ENCODE measurements at regions not wholly inside any gene's neighbourhood (a gene's known extent, or its start where the extent isn't known, plus 50 kb on each side); places are given as distances from the start of the nearest gene placed in this dataset.

DNA sequence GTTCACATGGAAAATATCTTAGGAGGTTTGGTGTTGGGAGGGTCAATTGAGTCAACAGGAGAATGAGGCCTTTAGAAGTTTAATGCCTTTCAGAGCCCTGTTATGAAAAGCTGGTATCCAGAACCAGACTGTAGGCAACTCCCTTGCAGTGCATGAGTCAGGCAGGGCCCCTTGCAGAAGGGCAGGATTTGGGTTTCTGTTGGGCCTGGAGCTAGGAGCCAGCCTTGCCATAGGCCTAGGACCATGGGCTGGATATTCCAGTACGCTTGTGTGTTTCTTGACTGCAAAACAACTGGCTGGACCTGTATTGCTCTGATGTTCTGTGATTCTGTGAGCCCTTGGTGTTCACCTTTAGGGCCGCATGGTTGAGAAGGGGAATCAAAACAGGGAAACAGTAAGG is 121.8 kb upstream of the ADRA1D start:
- no peak for DNase-seq (ENCODE audit: low read depth in 2 of 2, low spot score in 1 of 2)

DNA sequence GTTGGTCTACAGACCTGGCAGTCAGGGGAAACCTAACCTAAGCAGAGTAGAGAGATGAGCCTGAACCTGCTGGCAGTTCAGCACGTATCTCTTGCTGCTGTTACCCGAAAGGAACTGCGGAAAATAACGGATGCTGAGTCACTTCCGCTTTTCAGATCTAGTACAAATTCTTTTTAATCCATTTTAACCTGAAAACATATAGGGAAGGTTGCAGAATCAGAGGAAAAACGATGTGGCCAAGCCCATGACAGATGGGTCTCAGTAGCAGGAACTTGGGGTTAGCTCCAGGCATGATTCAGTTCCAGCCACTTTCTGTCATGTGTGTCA is 120.7 kb upstream of the ADRA1D start:
- DNase-seq (ENCODE audit: low read depth in 2 of 2, low spot score in 1 of 2): no peak

DNA sequence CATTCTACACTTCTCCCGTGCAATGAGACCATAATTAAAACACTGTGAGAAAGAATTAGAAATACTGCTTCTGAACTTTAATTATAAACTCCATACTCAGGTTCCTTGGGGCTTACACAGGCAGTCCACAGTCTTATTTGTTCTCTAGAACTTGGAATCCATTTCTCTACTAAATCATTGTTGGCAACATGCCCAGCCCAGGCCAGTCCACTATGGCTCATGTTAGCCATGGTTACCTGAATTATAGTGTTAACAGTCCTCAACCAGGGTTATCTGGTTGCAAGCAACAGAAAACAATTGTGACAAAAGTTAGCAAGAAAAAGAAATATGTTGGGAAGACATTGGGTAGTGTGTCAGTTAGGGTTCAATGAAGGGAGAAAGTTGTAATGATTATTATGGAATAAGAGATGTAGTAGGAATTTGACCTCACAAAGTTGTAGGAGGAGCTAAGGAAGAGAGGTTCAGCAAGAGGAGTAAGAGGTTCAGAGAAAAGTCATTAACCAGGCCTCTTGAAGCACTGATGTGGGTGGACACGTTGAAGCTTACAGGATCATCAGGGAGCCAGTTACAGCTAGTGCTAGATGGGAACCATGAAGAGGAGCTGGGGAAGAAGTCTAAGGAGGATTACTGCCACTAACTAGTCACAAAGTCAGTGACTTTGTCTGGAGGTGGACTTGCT is 120.2 kb upstream of the ADRA1D start:
- no peak for DNase-seq (ENCODE audit: low read depth in 2 of 2, low spot score in 1 of 2)

DNA sequence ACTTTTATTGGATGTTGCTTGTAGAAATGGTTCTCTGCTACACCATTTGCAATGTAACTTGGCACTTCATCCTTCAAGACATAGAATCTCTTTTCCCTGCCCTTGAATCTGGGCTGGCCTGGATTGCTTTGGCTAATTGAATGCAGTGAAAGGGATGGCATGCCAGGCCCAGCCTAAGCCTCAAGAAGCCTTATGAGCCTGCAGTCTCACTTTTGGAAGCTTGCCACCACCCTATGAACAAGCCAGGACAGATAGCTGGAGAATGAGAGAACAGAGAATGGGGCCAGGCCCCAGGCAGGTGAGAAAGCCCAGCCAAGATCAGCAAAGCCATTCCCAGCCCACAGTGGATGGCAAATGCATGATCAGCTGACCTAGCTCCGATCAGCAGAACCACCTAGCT is 117.0 kb upstream of the ADRA1D start:
- no peak for DNase-seq (ENCODE audit: low read depth in 2 of 2, low spot score in 1 of 2)

DNA sequence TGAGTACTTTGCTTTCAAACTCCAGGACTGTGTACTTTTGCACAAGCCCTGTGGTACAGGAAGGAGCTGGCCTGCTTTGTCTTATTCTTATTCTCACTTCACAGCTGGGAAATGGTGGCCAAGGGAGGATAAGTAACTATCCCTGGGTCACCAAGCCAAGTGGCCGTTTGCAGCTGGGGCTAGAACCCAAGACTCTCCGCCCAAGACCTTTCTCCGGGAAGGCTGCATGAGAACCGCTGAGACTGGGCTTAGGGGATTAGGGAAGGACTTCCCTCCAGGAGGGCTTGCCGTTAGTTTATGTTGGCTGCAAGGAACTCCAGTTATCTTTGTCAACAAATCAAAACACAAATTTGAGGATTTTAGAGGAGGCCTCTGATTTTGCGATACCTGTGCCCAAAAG is 109.5 kb upstream of the ADRA1D start:
- no peak for DNase-seq (ENCODE audit: low read depth in 2 of 2, low spot score in 1 of 2)

DNA sequence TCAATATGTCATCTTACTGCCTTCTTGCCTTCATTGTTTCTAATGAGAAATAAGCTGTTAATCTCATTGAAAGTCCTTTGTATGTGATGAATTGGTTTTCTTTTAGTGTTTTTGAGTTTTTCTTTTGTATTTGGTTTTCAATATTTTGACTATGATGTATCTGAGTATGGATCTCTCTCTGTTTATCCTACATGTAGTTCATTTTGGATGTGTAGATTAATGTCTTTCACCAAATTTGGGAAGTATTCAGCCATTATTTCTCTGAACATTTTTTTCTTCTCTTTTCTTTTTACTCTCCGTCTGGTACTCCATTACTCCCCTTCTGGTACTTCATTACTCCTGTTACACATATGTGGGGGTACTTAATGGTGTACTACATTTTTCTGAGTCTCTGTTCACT is 103.3 kb upstream of the ADRA1D start:
- DNase-seq (ENCODE audit: low read depth in 2 of 2, low spot score in 1 of 2): no peak

DNA sequence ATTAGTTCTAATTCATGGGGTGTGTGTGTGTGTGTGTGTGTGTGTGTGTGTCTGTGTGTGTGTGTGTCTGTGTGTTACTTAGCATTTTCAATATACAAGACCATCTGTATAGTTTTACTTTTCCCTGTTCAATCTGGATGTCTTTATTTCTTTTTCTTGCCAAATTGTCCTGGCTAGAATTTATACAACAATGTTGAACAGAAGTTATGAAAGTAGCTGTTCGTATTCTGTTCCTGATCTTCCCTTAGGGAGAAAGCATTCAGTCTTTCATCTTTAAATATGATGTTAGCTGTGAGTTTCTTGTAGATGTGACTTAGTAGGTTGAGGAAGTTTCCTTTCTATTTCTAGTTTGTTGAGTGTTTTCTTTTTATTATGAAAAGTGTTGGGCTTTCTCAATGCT is 101.0 kb upstream of the ADRA1D start:
- no peak for DNase-seq (ENCODE audit: low read depth in 2 of 2, low spot score in 1 of 2)

DNA sequence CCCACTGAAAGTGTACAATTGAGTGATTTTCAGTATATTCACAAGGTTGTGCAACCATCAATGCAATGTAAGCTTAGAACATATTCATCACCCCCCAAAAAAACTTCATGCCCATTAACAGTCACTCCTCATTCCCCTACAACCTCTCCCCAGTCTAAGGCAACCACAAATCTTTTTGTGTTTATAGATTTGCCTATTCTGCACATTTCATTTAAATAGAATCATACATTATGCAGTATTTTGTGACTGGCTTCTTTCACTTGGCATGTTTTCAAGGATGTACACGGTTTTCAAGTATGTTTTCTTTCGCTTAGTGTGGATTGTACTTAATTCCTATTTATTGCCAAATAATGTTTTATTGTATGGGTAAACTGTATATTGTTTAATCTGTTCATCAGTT is 95.6 kb upstream of the ADRA1D start:
- no peak for DNase-seq (ENCODE audit: low read depth in 2 of 2, low spot score in 1 of 2)

DNA sequence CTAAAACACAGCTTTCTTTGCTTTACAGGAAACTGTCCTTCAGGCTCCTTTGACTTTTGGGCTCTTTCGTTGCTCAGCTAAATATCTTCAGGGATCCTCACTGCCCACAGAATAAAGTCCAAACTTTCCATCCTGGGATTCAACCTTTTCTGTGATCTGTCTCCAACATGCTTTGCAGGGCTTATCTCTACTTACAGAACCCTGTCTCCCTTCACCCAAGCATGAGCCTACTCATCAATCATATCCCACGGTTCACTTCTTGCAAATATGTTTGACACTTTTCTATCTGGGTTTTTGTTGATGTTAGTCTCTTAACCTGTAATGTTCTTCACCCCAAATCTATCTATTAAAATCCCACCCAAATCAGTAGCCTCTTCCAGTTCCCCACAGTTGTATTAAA is 93.5 kb upstream of the ADRA1D start:
- DNase-seq (ENCODE audit: low read depth in 2 of 2, low spot score in 1 of 2): no peak

DNA sequence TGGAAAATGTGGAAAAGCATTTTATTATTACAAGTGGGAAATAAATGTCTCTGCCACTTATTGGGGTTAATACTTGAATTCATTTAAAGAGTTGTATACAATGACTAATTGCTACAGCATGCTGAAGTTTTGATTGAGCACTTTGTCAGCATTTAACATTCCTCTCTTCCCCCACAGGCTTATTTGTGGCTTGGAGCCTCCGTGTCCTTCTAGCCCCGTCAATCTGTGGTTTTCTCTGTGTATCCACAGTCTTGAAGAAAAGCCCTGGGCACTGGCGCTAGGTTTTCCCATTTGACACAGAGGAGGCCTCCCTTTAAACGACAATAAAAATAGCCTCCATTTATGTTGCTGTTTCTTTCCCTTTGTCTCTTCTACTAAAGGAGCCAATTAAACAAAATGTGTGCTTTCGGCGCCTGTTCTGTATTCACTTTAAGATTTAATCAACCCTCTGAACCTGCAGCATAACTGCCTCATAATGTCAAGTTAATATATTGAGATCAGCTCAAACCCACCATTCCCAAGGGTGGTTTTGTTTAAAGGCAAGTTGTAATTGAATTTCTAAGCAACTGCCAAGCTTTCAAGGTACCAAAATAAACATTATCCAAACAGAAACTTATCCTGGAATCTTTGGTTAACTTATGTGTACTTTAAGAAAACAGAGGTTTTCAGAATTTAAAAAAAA is 92.9 kb upstream of the ADRA1D start:
- no peak for DNase-seq (ENCODE audit: low read depth in 2 of 2, low spot score in 1 of 2)

DNA sequence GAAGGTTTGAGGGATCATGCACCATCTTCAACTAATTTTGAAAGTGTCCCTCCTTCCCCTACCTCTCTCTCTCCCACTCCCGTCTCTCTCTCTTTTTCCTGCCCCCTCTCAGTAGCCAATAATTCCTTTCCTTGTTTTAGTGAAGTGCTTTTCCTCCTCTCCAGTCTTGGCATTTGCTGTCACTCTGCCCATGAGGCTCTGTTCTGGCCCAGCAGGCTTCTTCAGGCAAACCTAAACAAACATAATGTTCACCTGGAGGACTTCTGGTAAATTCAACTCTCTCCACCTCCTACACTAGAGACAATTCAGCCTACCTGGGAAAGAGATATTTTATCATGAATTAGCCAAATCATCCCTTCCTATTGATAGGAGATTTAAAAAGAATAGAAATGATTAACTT is 86.6 kb upstream of the ADRA1D start:
- no peak for DNase-seq (ENCODE audit: low read depth in 2 of 2, low spot score in 1 of 2)

DNA sequence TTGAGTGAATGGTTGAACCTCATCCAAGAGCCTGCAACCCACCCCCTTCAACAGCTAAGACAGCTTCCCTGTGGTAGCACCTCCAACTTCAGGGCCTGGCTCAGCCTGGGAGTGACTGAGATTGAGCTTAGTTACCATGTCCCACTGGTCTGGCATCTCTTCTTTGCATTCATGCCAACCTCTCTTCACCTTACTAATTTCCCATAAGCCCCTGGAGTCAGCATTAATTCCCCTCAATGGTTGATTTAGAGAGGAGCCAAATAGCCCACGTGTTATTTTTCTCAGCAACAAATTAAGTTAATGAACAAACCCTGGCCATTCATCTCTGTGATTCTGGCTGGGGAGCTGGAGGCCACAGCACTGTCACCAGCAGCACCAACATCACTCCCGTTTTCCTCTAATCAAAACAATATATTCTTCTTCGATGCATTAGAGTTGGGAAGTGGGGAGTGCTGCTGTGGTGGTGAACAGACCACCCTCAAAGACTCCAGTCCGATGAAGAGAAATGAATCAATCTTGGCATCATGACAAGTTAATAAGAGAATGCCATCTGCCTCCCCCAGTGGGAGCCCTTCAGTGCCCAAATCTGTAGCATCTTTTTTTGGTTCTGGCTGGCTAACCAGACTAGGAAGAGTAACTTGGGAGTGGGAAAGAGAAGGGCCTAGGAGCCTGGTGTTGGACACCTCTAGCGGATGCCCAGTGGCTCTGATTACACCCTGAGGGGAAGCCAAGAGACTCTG is 83.2 kb upstream of the ADRA1D start:
- no peak for DNase-seq (ENCODE audit: low read depth in 2 of 2, low spot score in 1 of 2)

DNA sequence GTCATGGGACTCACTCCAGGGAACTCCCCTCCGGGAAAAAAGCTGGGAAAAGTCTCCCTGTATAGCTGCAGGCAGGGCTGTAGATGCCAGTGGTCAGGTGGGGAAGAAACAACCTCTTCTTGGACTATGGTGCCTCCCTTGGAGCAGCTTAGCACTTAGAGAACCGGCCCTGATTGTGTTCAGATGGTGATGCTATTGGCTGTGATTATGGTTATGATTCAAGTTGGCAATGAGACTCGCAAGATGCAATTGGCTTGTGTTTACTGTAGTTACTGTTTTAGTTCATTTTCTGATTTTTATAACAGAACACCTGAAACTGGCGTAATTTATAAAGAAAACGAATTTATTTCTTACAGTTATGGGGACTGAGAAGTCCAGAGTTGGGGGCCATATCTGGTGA is 80.9 kb upstream of the ADRA1D start:
- DNase-seq (ENCODE audit: low read depth in 2 of 2, low spot score in 1 of 2): no peak

DNA sequence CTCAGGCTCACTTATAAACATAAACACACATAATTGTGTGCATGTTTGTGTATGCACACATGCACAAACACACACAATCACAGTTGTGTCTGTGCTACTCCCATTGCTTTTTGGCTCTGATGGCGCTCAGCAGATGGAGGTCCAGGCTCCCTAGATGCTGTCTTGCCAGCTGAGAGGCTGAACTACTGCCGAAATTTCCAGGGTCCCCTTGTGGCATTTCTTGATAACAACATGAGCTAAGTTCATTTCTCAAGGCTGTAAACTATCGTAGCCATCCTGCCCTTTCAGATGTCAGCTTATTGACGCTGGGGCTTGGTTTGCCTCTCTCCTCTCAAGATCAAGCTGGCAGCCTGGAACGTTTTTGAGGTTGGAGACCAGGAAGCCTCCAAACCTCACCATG is 80.1 kb upstream of the ADRA1D start:
- DNase-seq (ENCODE audit: low read depth in 2 of 2, low spot score in 1 of 2): no peak

DNA sequence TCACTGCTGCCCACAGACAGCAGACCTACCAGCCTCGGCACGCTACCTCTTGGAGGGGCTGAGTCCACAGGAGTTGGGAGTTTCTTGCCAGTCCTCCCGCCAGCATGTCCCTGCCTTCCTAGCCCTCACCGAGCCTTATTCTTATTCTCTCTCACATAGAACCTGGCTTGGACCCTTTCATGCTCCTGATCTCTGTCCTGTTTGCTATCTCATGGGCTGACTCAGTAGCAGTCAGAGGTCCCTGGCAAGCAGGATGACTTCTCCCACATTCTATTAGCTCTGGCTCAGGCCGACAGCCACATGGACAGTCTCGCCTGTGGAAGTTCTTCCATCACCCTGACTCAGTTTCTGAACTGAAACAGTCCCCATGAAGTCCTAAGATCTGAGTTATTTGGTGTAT is 79.5 kb upstream of the ADRA1D start:
- DNase-seq (ENCODE audit: low read depth in 2 of 2, low spot score in 1 of 2): no peak

DNA sequence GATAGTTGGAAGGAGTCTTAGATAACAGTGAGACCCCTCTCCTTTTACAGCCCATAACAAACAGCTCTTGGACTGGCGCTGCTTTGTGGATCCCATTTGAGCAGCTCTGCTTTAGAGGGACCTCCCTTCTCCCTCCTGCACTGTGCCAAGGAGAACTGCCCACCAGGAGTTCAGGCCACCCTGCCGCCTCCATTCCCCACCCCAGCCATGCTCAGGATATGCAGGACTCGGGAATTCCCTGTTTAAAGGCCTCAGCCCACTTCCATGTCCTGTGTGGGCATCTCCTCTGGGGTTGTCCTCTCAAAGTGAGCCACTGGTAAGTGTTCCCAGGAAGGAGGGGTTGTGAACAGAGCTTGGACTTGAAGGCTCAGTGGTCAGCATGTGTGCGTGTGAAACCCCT is 78.9 kb upstream of the ADRA1D start:
- no peak for DNase-seq (ENCODE audit: low read depth in 2 of 2, low spot score in 1 of 2)

DNA sequence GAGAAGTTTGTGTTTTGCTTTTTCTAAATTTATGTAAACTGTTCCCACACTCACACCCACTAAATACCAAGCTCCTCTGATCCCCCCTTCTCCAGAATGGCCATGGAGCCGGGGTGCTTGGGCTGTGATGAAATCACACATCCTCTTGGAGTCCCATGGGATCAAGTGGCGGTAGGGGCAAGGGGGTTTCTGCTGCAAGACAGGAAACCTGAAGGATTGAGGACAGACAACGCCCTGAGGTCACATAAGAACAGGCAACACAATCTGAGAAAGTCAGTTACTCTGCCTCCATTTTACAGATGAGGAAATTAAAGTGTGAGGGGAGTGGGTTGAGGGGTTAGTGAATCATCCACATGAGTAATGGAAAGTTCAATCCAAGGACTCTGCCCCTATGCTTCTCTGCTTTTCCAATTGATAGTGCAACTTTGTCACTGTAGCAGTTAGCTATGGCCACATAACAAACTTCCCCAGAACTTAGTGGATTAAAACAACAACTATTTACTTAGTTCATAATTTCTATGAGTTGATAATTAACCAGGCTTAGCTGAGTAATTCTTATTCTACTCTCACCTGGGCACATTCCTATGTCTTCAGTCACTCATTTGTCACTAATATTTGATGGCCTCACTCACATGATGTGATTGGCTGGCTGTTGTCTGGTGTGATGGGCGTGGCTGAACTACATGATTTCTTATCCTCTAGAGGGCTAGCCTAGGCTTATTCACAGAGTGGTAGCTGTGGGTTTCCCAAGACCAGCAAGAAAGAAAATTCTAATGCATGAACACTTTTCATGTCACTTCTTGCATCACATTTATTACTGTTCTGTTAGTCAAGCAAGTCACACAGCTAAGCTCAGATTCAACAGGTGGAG is 77.3 kb upstream of the ADRA1D start:
- no peak for DNase-seq (ENCODE audit: low read depth in 2 of 2, low spot score in 1 of 2)

DNA sequence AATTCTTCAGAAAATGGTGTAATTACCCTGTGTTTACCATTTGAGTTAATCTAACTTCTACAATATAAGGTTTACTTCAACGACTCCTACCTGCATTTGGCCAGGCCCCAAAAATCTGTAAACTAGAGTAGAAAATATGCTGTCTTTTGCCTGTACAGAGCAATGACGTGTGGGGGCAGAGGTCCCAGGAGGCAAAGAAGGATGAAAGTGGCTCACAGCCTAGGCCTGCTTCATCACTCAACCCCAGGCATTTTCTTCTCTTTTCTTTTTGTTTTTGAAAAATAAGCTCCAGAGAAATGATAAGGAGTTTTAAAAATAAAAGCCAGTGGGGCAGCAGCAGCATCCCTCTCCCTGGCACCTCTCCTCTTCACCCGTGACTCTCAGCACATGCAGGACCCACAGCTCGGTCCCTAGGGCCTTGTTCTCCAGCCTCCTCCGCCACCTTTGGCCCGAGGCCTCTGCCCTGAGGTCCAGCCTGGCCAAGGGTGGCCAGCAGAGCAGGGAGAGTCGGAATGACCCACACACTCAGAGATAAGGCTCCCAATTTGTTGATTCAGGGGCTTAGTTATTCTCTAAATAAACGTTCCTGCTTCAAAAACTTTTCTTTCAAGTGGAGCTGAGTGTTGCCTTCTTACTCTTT is 76.6 kb upstream of the ADRA1D start:
- DNase-seq (ENCODE audit: low read depth in 2 of 2, low spot score in 1 of 2): no peak

DNA sequence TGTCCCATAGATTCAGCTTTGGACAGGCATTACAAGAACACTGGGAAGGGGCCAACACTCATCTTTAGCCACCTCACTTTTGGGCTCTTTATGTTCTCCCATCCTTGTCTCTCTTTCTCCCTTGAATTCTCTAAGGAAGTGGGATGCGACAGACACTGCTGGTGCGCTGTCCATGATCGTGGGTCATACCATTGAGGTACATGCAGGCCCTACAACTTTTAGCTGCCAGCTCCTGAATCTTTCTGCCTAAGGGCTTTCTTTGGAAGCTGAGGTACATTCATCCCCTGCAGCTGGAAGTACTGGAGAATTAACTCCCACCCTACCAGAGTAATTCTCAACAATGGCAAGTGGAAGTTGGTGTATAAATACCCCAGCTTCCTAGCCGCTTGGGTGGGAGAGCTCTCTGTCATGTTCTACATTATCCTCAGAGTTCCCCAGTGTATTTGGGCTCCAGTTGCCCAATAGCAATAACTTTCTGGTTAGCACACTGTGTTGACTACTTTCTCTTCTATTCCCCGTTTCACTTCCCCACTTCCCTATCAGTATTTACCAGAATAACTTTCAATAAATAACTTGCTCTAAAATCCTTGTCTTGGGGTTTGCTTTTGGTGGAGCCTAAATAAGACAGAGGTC is 75.6 kb upstream of the ADRA1D start:
- no peak for DNase-seq (ENCODE audit: low read depth in 2 of 2, low spot score in 1 of 2)

DNA sequence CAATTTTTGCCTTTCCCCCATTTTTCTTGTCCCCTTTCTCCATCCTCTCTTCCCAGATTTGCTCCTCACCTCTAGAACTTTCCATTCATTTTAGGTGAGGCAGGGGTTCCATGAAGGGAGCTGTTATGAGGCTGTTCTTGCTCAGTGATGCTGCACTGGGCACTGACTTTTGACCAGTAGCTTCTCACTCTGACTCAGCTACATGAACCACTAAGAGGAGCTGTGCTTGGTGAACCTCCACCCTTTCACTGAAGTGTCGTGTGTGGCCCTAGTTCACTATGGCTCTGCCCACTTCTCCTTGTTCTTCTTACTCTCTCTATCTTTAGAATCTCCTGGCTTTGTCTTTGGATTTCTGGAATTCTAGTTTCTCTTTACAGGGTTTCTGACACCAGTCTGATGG is 73.4 kb upstream of the ADRA1D start:
- DNase-seq (ENCODE audit: low read depth in 2 of 2, low spot score in 1 of 2): no peak

DNA sequence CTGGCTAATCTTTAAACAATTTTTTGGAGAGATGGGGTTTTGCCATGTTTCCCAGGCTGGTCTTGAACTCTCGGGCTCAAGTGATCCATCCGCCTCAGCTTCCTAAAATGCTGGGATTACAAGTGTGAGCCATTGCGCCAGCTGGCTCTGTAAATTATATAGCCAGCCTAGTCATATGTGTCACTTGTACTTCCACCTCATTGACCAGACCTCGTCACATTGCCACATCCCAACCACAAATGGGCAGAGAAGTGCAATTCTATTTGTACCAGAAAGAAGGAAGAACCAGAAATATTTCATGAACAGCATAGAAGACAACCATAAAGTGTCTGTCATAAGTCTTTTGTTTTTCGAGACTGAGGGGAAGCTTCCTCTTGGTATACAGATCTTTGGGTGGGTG is 71.2 kb upstream of the ADRA1D start:
- no peak for DNase-seq (ENCODE audit: low read depth in 2 of 2, low spot score in 1 of 2)

Data from stimulated activated CD8-positive, alpha-beta memory T cell treated with anti-CD3 and anti-CD28 coated beads, Interleukin-4, amount 100 ng/mL, for 1 hour (primary cell).